OCI-LY3 (cell line): ENCODE measurements at regions not wholly inside any gene's neighbourhood (a gene's known extent, or its start where the extent isn't known, plus 50 kb on each side); places are given as distances from the start of the nearest gene placed in this dataset.

ENCODE experiments used
- H2AFZ ChIP-seq: fragments of 200-600, 300-600 bp; shearing (Covaris generic); 2 replicates; pipeline ENCODE4 v1.6.0; 2014; ENCODE audit warnings: antibody characterized with exemption, low read depth, low read length
- H3K27ac ChIP-seq: fragments of 200-600, 300-600 bp; sonication (generic); 2 replicates; pipeline ENCODE4 v1.5.1; 2014; ENCODE audit warnings: mild to moderate bottlenecking, low read length, moderate library complexity, mixed read lengths
- H3K27me3 ChIP-seq: fragments of 200-600, 300-600 bp; sonication (generic); 2 replicates; pipeline ENCODE4 v1.6.1; 2014; ENCODE audit warnings: low read depth, low read length, mixed read lengths
- H3K36me3 ChIP-seq: fragments of 200-600, 300-600 bp; sonication (generic); replicated peaks from 2 replicates; pipeline ENCODE3; 2014; ENCODE audit warnings: low read depth, low read length, mixed read lengths
- H3K4me1 ChIP-seq: fragments of 300-600, 200-600 bp; sonication (generic); 2 replicates; pipeline ENCODE4 v1.6.1; 2014; ENCODE audit warnings: low read length, mixed read lengths
- H3K4me2 ChIP-seq: fragments of 200-600, 300-600 bp; sonication (generic); 2 replicates; pipeline ENCODE4 v1.6.1; 2014; ENCODE audit warnings: low read length, mixed read lengths
- H3K4me3 ChIP-seq: fragments of 300-600, 200-600 bp; sonication (generic); 2 replicates; pipeline ENCODE4 v1.5.1; 2014; ENCODE audit warnings: antibody characterized with exemption, mild to moderate bottlenecking, low read length, moderate library complexity
- H3K79me2 ChIP-seq: fragments of 300-600, 200-600 bp; shearing (Covaris generic); 2 replicates; pipeline ENCODE4 v1.6.1; 2014; ENCODE audit warnings: mild to moderate bottlenecking, low read length, mixed read lengths
- H3K9ac ChIP-seq: fragments of 300-600, 200-600 bp; shearing (Covaris generic); 2 replicates; pipeline ENCODE4 v1.6.0; 2014; ENCODE audit warnings: mild to moderate bottlenecking, low read length, moderate library complexity
- H3K9me3 ChIP-seq: fragments of 200-600, 300-600 bp; shearing (Covaris generic); 2 replicates; pipeline ENCODE4 v1.6.1; 2014; ENCODE audit warnings: low read length, mixed read lengths; ENCODE audit not compliant: insufficient read depth
- H4K20me1 ChIP-seq: fragments of 200-600, 300-600 bp; sonication (generic); 2 replicates; pipeline ENCODE4 v1.6.1; 2016; ENCODE audit warnings: low read length, mixed read lengths; ENCODE audit not compliant: insufficient read depth
- EZH2phosphoT487 ChIP-seq: fragments of 200-600 bp; shearing (Covaris generic); IDR thresholded peaks from 2 replicates; pipeline ENCODE4 v1.6.1; 2018; ENCODE audit warnings: antibody characterized with exemption, mixed run types, low read depth
- TF ChIP-seq, protein P1 (sequence below): fragments of 200-600, 300-600 bp; sonication (generic); IDR thresholded peaks from 2 replicates; pipeline ENCODE4 v1.5.1; 2014; ENCODE audit warnings: antibody characterized with exemption, low read length, low read depth

GRCh38 chr6:140486450-140487361, 1112.3 kb upstream of the CITED2 start:
- Histone ChIP-seq H3K4me1 (no peaks in the 10 kb centered on the region), H2AFZ (no peak overlapping the region), H3K79me2 (no peaks in the 10 kb centered on the region), H3K36me3 (peaks cover 3% of the 10 kb centered on the region), H3K9ac (no peak overlapping the region), H3K27me3 (no peaks in the 10 kb centered on the region), H3K4me2 (no peak overlapping the region), H3K9me3 (no peaks in the 10 kb centered on the region), H3K4me3 (no peak overlapping the region), H3K27ac (no peak overlapping the region), H4K20me1 (no peaks in the 10 kb centered on the region)
- TF ChIP-seq, protein P1, sequence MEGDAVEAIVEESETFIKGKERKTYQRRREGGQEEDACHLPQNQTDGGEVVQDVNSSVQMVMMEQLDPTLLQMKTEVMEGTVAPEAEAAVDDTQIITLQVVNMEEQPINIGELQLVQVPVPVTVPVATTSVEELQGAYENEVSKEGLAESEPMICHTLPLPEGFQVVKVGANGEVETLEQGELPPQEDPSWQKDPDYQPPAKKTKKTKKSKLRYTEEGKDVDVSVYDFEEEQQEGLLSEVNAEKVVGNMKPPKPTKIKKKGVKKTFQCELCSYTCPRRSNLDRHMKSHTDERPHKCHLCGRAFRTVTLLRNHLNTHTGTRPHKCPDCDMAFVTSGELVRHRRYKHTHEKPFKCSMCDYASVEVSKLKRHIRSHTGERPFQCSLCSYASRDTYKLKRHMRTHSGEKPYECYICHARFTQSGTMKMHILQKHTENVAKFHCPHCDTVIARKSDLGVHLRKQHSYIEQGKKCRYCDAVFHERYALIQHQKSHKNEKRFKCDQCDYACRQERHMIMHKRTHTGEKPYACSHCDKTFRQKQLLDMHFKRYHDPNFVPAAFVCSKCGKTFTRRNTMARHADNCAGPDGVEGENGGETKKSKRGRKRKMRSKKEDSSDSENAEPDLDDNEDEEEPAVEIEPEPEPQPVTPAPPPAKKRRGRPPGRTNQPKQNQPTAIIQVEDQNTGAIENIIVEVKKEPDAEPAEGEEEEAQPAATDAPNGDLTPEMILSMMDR = no peak
- no peak for TF ChIP-seq EZH2phosphoT487

GRCh38 chr6:140485740-140486449, 1111.4 kb upstream of the CITED2 start:
- no peak overlapping the region for H3K27ac ChIP-seq

DNA sequence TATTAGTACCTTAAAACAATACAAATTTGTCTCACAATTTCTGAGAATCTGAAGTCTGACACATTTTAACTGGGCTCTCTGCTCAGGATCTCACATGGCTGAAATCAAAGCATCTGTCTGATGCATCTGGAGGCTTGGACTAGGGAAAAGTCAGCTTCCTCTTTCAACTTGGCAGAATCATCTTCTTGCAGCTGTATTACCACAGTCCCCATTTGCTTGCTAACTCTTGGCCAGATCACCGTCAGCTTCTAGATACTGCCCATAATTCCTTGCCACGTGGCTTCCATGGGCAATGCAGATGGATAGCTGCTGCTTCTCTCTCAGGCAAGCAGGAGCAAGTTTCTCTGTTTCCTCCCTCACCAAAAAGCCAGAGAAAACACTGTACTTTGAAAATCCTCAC, 1106.4 kb upstream of the CITED2 start:
- H3K4me2 ChIP-seq = peak overlapping the region; percentile 45
- peak overlapping the region; percentile 83; the same call in 1 of the 2 replicates for H2AFZ ChIP-seq

More at GRCh38 chr6:140485740-140486449, 1111.4 kb upstream of the CITED2 start:
- Histone ChIP-seq H4K20me1 (no peaks in the 10 kb centered on the region), H3K79me2 (no peaks in the 10 kb centered on the region), H2AFZ (no peak overlapping the region), H3K27me3 (no peaks in the 10 kb centered on the region), H3K9ac (no peak overlapping the region), H3K4me3 (no peak overlapping the region), H3K4me1 (peaks cover 3% of the 10 kb centered on the region), H3K4me2 (no peak overlapping the region), H3K36me3 (peaks cover 3% of the 10 kb centered on the region), H3K9me3 (no peaks in the 10 kb centered on the region)
- TF ChIP-seq, protein P1 = no peak
- no peak for TF ChIP-seq EZH2phosphoT487

GRCh38 chr6:140478631-140479030, 1104.2 kb upstream of the CITED2 start:
- Histone ChIP-seq H3K36me3 (no peaks in the 10 kb centered on the region), H3K4me3 (no peak overlapping the region), H3K79me2 (no peaks in the 10 kb centered on the region), H3K9me3 (no peaks in the 10 kb centered on the region), H3K27me3 (no peaks in the 10 kb centered on the region), H3K9ac (no peak overlapping the region), H3K4me1 (peaks cover 6% of the 10 kb centered on the region), H2AFZ (no peak overlapping the region), H3K4me2 (no peak overlapping the region), H4K20me1 (no peaks in the 10 kb centered on the region), H3K27ac (no peak overlapping the region)
- TF ChIP-seq EZH2phosphoT487 = no peak

More for the DNA sequence above, 1106.4 kb upstream of the CITED2 start:
- no peaks in the 10 kb centered on the region for H3K27me3 ChIP-seq
- peaks cover 6% of the 10 kb centered on the region for H3K4me1 ChIP-seq
- H3K4me3 ChIP-seq = no peak overlapping the region
- no peaks in the 10 kb centered on the region for H4K20me1 ChIP-seq
- H3K36me3 ChIP-seq = no peaks in the 10 kb centered on the region
- TF ChIP-seq EZH2phosphoT487 = no peak
- TF ChIP-seq, protein P1 = no peak
- H3K79me2 ChIP-seq = no peaks in the 10 kb centered on the region
- no peak overlapping the region for H3K9ac ChIP-seq
- no peaks in the 10 kb centered on the region for H3K9me3 ChIP-seq
- no peak overlapping the region for H3K27ac ChIP-seq
